NCI-H1694 (cell line): ENCODE measurements at regions not wholly inside any gene's neighbourhood (a gene's known extent, or its start where the extent isn't known, plus 50 kb on each side); places are given as distances from the start of the nearest gene placed in this dataset.
A peak's percentile ranks its signal among the peaks of the same experiment; 100 is the strongest.

ENCODE experiments used
- DNase-seq: peaks from one replicate; lab custom pipeline; 2025; lab: John Stamatoyannopoulos, UW

DNA sequence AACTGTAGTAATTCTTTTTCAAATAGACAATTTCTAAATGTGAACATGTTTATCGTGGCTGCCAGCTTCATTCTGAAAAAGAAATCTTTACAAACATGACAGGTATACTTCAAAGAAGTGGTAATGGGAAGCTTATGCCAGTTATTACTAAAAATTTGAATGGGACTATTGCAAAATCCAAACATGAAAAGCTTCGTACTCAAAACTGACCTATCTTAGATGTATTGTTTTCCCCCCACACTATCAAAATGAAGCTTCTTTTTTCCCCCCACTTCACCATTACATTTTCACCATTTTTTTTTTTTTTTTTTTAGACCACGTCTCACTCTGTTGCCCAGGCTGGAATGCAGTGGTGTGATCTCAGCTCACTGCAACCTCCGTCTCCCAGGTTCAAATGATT, 50.4 kb upstream of the SERTAD2 start:
- no peak for DNase-seq

DNA sequence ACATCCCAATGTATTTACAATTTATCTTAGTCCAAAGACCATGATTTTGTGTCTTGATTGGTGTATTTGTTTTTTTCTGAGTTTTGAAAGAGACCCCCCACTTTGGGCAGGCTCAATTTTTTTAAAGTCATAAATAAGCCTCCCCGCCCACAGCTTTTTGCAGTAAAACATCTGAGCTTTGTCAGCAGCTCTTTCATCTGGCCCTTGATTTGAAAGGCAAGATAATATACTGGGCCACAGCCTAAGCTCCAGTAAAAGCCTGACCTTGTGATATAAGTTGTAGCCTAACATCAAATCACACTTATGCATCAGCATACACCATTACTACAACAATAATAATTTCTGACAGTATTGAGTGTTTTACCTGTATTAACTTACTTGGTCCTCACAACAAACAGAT, 51.3 kb upstream of the SERTAD2 start:
- DNase-seq = no peak

GRCh38 chr2:64707276-64707675, 53.6 kb upstream of the SERTAD2 start:
- DNase-seq = no peak

GRCh38 chr2:64708829-64709228, 55.1 kb upstream of the SERTAD2 start:
- no peak for DNase-seq

DNA sequence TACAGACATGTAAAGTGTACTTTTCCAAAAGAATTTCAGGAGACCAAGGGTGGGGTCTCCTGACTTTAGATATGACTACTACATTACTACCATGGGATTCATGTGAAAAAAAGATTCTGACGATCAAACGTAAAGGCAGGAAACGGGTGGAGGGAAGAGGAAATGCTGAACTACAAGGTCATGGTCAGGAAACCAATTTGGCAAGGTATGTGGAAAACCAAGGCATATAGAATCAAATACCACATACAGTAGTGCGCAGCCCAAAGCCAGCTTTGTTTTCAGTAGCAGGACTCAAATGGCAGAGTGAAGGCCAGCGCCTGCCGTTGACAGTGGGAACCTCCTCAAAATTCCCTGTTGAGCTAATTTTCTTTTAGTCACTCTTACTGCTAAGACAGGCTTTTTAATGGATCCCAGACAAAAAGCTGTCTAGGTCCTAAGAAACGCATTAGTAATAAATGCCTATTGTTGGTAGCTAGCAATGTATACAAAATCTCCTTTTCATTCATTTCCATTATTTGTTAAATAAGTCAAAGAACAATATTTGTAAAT, 57.6 kb upstream of the SERTAD2 start:
- DNase-seq = no peak

DNA sequence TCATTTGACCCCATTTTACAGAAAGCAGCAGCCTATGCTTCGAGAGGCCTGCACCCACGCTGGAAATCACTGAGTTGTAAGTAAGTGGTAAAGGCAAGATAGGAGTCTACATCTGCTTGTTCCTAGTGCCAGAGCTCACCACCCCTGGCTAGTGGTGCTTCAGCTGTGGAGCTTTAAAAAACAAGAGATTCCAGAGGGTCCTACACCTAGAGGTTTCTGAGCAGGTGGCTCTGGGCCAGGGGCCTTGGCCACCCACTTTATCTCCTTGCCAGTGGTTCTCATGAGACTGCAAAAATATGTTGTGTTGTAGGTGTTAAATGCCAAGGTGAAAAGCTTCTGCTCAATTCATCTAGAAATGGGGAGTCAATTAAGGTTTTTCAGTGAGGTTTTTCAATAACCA, 60.0 kb upstream of the SERTAD2 start:
- no peak for DNase-seq

DNA sequence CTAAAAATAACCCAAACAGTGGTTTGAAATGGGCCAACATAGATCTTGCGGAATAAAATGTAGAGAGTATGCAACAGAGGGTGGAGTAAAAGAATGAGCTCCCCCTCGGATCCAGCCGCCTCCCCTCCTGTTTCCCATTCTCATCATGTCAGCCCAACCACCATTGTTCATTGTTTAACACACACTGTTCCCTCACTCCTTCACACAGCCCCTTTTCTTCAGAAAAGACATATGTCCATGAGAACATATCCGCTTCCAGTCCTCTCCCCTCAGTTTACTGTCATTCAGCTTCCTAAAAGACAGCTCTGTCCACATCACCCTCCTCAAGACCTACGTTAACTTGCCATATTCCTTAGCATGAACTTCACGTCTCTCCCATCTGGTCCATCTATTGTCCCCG, 62.9 kb upstream of the SERTAD2 start:
- DNase-seq = no peak

DNA sequence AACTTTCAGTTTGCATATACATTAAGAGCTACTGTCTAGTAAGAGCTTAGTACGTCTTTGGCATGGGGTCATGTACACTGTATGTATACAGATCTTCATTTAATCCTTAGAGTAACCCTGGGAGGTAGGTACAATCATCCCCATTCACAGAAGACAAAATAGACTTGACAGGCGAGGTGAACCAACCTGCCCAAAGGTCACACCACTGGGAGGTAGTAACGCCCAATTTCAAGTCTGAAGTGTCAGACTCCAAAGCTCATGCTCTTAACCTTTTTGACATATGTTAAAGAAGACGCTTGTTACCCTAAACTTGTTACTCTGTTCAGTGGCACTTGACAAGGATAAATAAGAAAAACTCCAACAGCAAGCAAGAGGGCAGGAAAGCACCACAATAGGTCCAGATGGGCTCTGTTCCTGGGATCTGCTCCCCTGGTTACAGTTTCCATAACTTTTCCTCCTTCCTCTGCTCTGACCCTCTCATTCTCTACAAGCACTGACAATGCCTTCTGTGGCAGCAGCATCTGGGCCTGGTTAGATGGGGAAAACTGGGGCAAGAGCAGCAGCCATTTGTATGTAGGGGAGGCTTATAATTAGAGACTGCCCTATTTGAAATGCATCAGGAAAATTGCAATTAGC, 64.7 kb upstream of the SERTAD2 start:
- no peak for DNase-seq

GRCh38 chr2:64720535-64721319, 67.0 kb upstream of the SERTAD2 start:
- DNase-seq = no peak

DNA sequence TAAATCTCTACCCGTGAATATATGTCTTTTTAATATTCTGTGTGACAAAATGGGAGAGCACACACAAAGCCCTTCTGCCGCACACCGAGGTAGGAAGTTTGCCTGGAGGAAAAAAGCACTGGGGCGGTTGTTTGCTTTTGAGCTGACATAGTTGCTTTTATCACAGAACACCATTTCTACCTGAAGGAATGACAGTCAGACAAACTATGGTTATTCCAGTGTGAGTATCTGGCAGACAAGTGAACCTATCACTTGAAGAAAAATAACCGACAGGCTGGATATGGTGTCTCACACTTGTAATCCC, 67.6 kb upstream of the SERTAD2 start:
- DNase-seq = no peak

- DNase-seq = no peak
Measured at GRCh38 chr2:64722291-64723044, 68.8 kb upstream of the SERTAD2 start.

DNA sequence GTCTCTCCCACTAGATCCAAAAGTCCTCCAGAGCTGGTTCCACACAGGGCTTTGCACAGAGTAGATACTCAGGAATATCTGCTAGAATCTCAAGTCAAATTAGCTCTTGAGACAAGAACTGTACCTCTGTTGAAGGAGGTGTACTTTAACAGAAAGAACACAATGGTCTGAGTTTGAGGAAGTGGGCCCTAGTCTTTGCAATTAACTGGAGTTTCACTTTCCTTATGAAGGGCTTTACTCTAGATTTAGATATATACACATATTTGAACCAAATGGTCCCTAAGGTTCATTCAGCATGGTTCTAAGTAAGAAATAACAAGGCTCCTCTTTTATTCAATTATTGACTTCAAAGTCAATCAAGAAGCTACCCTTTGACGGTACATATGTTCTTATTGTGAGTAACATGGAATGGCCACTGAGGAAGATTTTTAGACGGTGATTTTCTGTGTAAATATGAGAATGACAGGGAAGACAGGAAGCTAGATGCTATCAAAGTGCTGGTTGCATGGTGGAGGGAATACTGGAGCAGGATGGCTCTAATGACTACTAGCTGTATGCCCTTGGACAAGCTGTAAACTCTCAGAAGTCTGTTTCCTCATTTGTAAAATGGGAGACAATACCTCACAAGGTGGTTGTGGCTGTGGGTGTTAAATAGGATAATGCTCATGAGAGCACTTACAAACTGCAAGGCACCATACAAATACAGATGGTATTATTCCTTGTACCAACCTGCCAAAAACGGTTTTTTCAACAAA, 73.5 kb upstream of the SERTAD2 start:
- DNase-seq = no peak

GRCh38 chr2:64727843-64728463, 74.2 kb upstream of the SERTAD2 start:
- no peak for DNase-seq

DNA sequence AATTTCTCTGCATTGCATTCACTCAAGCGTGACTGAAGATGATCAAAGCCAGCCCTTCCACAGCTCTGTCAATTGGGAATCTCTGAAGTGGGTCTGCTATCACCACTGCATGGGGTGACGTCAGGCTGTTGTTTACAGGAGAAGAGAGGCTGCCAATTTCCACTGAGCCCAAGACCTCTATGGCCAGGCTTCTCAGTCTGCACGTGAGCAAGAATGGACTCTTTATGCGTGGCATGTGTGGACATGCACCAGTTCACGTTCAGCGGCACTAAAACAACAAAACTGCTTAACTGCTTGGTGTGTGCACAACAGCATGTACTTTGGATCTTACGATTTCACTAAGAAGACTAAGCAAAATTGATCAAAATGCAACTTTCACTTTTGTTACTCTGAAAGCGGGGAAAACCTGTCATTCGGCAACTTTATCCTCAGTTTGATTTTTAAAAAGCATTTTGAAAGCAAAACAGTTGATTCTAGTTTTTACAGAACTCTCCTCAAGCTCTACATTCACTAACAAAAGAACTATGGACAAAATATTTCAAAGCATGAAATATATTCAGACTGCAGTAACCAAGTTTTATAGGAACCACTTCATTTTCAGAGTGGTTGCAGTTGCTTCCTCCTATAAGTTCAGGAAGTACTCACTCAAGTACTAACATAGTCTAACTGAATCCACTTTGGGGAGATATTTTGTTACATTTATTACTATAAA, 77.0 kb upstream of the SERTAD2 start:
- DNase-seq = peak; percentile 21

DNA sequence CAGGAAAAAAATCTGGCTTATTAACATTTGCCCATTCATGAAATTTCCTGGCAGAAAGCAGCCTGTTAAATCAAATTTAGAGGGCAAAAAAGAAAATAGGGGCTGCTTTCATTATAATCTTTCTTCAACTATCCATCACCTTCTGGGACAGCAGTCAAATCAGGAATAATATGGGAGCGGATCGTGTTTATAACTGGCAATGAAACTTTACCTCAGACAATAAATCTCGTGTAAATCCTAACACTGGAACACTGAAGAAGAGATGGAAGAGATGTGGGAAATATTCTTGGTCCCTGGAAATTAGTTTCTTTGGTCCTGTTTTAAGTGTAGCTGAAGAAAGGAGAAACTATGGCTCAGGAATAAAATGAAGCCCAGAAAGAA, 77.5 kb upstream of the SERTAD2 start:
- no peak for DNase-seq

- no peak for DNase-seq
Measured at GRCh38 chr2:64731746-64732145, 78.0 kb upstream of the SERTAD2 start.

- DNase-seq = no peak
Measured at GRCh38 chr2:64732146-64732545, 78.4 kb upstream of the SERTAD2 start.

- DNase-seq = no peak
Measured at GRCh38 chr2:64735504-64735903, 81.8 kb upstream of the SERTAD2 start.

DNA sequence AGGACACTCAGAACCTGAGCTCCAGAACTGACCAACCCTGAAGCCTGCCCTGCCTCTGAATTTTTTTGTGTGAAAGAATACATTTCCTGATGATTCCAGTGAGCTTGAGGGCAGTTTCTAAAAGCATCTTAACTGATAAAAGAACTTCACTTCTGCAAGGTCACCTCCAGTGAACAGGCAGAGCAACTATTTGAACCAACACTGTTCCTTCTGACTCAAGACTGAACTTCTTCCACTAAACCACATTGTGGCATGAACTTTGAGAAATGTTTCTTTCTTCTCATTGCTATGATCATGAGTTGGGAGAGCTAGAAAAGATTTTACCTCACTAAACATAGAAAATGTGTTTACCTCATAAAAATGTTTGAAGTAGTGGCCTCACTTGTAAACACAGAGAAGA, 83.8 kb upstream of the SERTAD2 start:
- DNase-seq = no peak

DNA sequence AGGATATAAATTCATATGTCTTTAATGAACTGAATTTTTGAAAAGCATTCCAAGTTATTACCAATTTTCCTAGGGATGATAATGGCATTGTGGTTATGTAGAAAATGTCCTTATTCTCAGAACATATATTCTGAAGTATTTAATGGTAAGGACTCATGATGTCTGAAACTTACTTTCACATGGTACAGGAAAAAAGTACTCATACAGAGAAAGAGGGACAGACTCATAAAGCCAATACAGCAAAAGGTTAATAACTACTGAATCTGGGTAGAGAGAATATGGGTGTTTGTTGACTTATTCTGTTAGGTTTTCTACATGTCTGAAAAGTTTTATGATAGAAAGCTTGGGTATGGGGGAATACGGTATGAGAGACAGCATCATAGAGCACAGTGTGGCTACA, 84.3 kb upstream of the SERTAD2 start:
- DNase-seq = no peak

- no peak for DNase-seq
Measured at GRCh38 chr2:64742678-64743077, 89.0 kb upstream of the SERTAD2 start.
